Panc1 (cell line): ENCODE measurements at regions not wholly inside any gene's neighbourhood (a gene's known extent, or its start where the extent isn't known, plus 50 kb on each side); places are given as distances from the start of the nearest gene placed in this dataset.

Experiments
- ATAC-seq: fragments of 200-7000 bp; cut with Tn5 transposase; 2 replicates; pipeline ENCODE4 v1.9.1; 2020; ENCODE audit warnings: mild to moderate bottlenecking, moderate library complexity
- BruUV-seq: library from RNA; stranded (reverse); fragments of 400-500 nt; replicated peaks from 2 replicates; lab custom pipeline; 2021; lab: Mats Ljungman, UMichigan
- CTCF ChIA-PET: fragments of 300-600 bp; sonication (Branson Sonifier 250); formaldehyde crosslinking; loops from one replicate; lab custom pipeline; 2022; ENCODE audit warnings: antibody characterized with exemption; lab: Charles Lee
- POLR2A ChIA-PET: fragments of 300-600 bp; sonication (Branson Sonifier 250); formaldehyde crosslinking; loops from one replicate; lab custom pipeline; 2022; ENCODE audit warnings: antibody characterized with exemption; lab: Charles Lee
- DNase-seq: peaks from one replicate; pipeline ENCODE4 v3.0.0-alpha.2; 2010; ENCODE audit warnings: low read depth, low spot score
- H3K27ac ChIP-seq: 2 replicates; pipeline ENCODE4 v1.5.1; 2011; ENCODE audit warnings: mild to moderate bottlenecking, low read length, inconsistent platforms
- H3K27me3 ChIP-seq: fragments of 200-500 bp; sonication (Bioruptor generic); 2 replicates; pipeline ENCODE4 v1.6.0; 2014; ENCODE audit warnings: low read length, inconsistent platforms; ENCODE audit not compliant: control insufficient read depth, insufficient read depth
- H3K36me3 ChIP-seq: fragments of 200-500 bp; sonication (Bioruptor generic); 2 replicates; pipeline ENCODE4 v1.5.1; 2014; ENCODE audit warnings: inconsistent platforms, mild to moderate bottlenecking, low read length, moderate library complexity; ENCODE audit not compliant: control insufficient read depth, insufficient read depth
- H3K4me1 ChIP-seq: 2 replicates; pipeline ENCODE4 v1.5.1; 2011; ENCODE audit warnings: inconsistent platforms, mild to moderate bottlenecking, low read length, moderate library complexity; ENCODE audit not compliant: control insufficient read depth, insufficient read depth
- H3K4me3 ChIP-seq, 2 experiments: 2 replicates each; pipeline ENCODE4 v1.5.1; 2011 to 2012; ENCODE audit warnings: low read depth in 2 of 2, low read length in 2 of 2, mild to moderate bottlenecking in 2 of 2, inconsistent platforms in 1 of 2, moderate library complexity in 1 of 2
- H3K9me3 ChIP-seq: fragments of 200-500 bp; sonication (Bioruptor generic); 2 replicates; pipeline ENCODE4 v1.5.1; 2014; ENCODE audit warnings: low read depth, mild to moderate bottlenecking, inconsistent platforms, low read length, moderate library complexity; ENCODE audit not compliant: control insufficient read depth, insufficient read depth
- POLR2AphosphoS5 ChIP-seq: IDR thresholded peaks from 2 replicates; pipeline ENCODE4 v1.6.1; 2012; ENCODE audit warnings: mild to moderate bottlenecking, low read depth, low read length, moderate library complexity
- SIN3A ChIP-seq: IDR thresholded peaks from 2 replicates; pipeline ENCODE4 v1.6.1; 2012; ENCODE audit warnings: low read depth, mild to moderate bottlenecking, low read length, moderate library complexity, borderline replicate concordance; ENCODE audit not compliant: insufficient read depth
- TCF7L2 ChIP-seq: IDR thresholded peaks from 2 replicates; pipeline ENCODE4 v1.6.1; 2011; ENCODE audit warnings: mild to moderate bottlenecking, low read depth, low read length, inconsistent platforms
- in situ Hi-C: cut with HindIII; loops from 2 replicates; pipeline ENCODE4 v1.10.0; 2016; ENCODE audit warnings: low sequenced_read_pairs, low pct_unique_long_range_greater_than_20kb
- intact Hi-C: fragments of 100-400 bp; cut with micrococcal nuclease; formaldehyde crosslinking; loops from one replicate; pipeline ENCODE4 v1.10.0; 2022; ENCODE audit not compliant: unreplicated experiment
- TF ChIP-seq, protein P1 (sequence below): fragments of 450-650 bp; IDR thresholded peaks from 2 replicates; pipeline ENCODE4 v1.5.1; 2017; ENCODE audit warnings: mild to moderate bottlenecking
- TF ChIP-seq, protein P2 (sequence below), 2 experiments: IDR thresholded peaks; 2 replicates each; pipeline ENCODE4 v1.6.1; 2011 to 2012; ENCODE audit warnings: low read depth in 2 of 2, control low read depth in 1 of 2, low read length in 1 of 2, mild to moderate bottlenecking in 1 of 2, moderate library complexity in 1 of 2; ENCODE audit not compliant: insufficient read depth in 1 of 2

DNA sequence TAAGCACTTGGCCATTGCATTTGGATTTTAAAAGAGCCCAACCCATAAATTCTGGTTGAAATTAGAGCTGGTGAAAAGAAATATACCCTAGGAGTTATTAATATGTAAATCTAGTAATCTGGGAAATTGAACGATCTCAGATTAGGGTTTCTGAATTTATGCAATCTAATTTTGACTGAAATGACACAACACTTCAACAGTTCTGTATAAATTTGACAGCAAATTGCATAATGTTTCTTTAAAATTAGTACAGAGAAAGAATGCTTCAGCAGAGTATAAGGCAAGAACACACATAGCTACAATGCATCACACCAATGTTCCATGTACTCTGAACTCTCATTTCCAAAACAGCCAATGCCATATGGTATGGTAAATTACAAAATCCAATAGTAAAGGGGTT, 201.5 kb upstream of the ITGA4 start:
- in situ Hi-C loops (no loop called here), intact Hi-C loops (no loop called here)
- no peak for TF ChIP-seq POLR2AphosphoS5
- no peak for TF ChIP-seq TCF7L2
- TF ChIP-seq, protein P1, sequence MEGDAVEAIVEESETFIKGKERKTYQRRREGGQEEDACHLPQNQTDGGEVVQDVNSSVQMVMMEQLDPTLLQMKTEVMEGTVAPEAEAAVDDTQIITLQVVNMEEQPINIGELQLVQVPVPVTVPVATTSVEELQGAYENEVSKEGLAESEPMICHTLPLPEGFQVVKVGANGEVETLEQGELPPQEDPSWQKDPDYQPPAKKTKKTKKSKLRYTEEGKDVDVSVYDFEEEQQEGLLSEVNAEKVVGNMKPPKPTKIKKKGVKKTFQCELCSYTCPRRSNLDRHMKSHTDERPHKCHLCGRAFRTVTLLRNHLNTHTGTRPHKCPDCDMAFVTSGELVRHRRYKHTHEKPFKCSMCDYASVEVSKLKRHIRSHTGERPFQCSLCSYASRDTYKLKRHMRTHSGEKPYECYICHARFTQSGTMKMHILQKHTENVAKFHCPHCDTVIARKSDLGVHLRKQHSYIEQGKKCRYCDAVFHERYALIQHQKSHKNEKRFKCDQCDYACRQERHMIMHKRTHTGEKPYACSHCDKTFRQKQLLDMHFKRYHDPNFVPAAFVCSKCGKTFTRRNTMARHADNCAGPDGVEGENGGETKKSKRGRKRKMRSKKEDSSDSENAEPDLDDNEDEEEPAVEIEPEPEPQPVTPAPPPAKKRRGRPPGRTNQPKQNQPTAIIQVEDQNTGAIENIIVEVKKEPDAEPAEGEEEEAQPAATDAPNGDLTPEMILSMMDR = no peak
- TF ChIP-seq, protein P2, sequence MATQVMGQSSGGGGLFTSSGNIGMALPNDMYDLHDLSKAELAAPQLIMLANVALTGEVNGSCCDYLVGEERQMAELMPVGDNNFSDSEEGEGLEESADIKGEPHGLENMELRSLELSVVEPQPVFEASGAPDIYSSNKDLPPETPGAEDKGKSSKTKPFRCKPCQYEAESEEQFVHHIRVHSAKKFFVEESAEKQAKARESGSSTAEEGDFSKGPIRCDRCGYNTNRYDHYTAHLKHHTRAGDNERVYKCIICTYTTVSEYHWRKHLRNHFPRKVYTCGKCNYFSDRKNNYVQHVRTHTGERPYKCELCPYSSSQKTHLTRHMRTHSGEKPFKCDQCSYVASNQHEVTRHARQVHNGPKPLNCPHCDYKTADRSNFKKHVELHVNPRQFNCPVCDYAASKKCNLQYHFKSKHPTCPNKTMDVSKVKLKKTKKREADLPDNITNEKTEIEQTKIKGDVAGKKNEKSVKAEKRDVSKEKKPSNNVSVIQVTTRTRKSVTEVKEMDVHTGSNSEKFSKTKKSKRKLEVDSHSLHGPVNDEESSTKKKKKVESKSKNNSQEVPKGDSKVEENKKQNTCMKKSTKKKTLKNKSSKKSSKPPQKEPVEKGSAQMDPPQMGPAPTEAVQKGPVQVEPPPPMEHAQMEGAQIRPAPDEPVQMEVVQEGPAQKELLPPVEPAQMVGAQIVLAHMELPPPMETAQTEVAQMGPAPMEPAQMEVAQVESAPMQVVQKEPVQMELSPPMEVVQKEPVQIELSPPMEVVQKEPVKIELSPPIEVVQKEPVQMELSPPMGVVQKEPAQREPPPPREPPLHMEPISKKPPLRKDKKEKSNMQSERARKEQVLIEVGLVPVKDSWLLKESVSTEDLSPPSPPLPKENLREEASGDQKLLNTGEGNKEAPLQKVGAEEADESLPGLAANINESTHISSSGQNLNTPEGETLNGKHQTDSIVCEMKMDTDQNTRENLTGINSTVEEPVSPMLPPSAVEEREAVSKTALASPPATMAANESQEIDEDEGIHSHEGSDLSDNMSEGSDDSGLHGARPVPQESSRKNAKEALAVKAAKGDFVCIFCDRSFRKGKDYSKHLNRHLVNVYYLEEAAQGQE (IDR thresholded peaks at IDR 0.05; ENCODE audit: insufficient read depth in 1 of 2, low read depth in 2 of 2, low read length in 1 of 2) = no peak
- TF ChIP-seq SIN3A = no peak
- no peaks in the 10 kb centered on the region for H3K36me3 ChIP-seq
- H3K9me3 ChIP-seq = no peaks in the 10 kb centered on the region
- CTCF ChIA-PET = no interaction called here
- H3K27ac ChIP-seq = no peak overlapping the region
- no peaks in the 10 kb centered on the region for H3K4me1 ChIP-seq
- POLR2A ChIA-PET = no interaction called here
- H3K4me3 ChIP-seq = no peak overlapping the region
- DNase-seq = no peak
- ATAC-seq = no peak
- H3K27me3 ChIP-seq = no peaks in the 10 kb centered on the region
- no TSS peak for BruUV-seq

- BruUV-seq = no TSS peak
- Histone ChIP-seq H3K4me3 (no peak overlapping the region), H3K4me1 (no peaks in the 10 kb centered on the region), H3K36me3 (no peaks in the 10 kb centered on the region), H3K9me3 (no peaks in the 10 kb centered on the region), H3K27ac (no peak overlapping the region), H3K27me3 (no peaks in the 10 kb centered on the region)
- intact Hi-C loops = no loop called here
- in situ Hi-C loops = no loop called here
- DNase-seq = no peak
- ATAC-seq = no peak
- CTCF ChIA-PET = no interaction called here
- POLR2A ChIA-PET = no interaction called here
- TF ChIP-seq, protein P2 (IDR thresholded peaks at IDR 0.05; ENCODE audit: insufficient read depth in 1 of 2, low read depth in 2 of 2, low read length in 1 of 2) = no peak
- TF ChIP-seq, protein P1 = no peak
- TF ChIP-seq POLR2AphosphoS5 = no peak
- no peak for TF ChIP-seq SIN3A
- no peak for TF ChIP-seq TCF7L2
Measured at GRCh38 chr2:181258720-181259119, 198.5 kb upstream of the ITGA4 start.
